NCI-H1436 (cell line): ENCODE measurements at regions not wholly inside any gene's neighbourhood (a gene's known extent, or its start where the extent isn't known, plus 50 kb on each side); places are given as distances from the start of the nearest gene placed in this dataset.

Experiments
- DNase-seq: peaks from one replicate; lab custom pipeline; 2025; lab: John Stamatoyannopoulos, UW

DNA sequence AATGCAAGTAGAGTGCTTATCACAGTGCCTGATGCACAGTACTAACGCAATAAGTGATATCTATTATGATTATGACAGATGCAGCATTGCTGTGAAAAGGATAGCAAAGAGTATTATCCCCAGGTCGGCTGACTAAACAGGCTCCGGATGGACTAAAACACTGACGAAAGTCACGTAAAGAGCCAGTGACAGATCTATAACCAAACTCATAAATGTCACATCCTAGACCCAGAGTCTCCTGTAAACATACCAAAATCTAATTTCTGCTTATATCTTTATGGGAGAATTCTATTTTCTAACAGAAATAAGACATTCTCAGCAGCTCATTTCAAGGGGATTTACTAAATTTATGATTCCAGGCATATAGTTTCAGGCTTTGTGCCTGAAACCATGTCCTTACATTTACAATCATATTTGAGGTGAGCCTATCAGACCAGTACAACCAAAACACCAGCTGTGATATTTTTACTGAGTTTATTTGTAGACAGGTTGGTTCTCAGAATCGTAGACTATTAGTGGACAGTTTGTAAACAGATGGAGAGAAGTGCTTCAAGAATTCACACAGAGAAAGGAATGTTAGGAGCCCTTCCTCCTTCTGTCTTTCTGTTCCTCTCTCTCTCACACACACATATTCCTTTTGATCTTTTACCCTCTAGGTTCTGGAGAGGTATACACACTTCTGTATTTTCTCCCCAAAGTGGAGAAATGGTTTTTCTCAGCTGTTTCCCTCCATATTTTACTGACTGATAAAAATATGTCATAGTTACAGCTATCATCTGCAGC, 52.4 kb upstream of the WDR26 start:
- DNase-seq, result no peak

DNA sequence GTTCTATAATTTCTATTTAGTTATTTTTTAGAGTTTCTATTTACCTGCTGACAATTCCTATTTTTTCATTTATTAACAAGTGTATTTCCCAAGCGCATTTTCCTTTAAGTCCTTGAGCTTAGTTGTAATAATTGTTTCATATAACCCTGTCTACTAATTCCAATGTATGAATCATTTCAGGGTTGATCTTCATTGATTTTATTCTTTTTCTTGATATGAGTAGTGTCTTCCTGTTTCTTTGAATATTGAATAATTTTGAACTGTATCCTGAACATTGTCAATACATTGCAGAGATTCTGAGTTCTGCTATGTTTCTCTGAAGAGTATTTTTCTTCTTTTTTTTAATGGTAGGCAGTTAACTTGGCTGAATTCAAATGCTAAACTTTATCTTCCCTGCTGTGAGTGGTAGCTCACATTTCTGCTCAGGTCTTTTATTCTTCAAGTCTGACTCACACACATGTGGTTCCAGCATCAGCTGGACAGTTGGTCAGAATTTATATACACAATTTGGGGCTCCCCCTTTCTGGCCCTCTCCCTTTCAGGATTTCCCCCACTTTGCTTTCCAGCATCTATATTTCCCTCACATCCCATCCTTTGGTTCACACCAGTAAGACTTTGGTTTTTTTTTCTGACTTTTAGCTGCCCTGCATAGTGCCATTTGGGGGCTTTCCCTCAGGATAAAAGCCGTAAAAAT, 54.4 kb upstream of the WDR26 start:
- DNase-seq, result no peak

DNA sequence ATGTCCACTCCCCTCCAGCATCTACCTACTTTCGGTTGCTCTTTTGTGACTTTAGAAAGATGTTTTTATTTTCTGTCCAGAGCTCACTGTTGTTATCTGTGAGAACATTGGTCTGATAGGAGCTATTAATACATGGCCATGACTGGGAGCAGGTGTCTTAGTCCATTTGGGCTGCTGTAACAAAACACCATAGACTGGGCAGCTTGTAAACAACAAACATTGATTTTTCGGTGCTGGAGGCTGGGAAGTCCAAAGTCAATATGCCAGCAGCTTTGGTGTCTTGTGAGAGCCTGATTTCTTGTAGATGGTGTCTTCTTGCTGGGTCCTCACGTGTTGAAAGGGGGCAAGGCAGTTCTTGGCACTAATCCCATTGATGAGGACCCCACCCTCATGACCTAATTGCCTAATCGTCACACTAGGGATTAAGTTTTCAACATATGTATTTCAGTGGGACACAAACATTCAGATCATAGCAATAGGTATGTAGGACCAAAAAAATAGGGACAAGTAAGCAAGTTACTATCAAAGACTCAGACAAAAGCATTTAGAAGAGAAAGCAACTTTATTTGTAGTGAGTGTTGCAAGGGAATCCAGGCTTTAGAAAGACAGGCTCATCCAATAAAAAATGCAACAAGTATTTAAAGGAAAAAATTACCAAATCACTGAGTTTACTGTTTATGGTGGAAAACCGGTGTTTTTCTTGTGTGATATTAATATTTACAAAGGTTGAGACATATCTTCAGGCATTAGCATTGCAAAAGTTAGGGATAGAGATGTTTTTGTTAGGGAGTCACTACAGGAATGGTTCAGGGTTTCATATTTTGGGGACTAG, 55.2 kb upstream of the WDR26 start:
- no peak for DNase-seq

DNA sequence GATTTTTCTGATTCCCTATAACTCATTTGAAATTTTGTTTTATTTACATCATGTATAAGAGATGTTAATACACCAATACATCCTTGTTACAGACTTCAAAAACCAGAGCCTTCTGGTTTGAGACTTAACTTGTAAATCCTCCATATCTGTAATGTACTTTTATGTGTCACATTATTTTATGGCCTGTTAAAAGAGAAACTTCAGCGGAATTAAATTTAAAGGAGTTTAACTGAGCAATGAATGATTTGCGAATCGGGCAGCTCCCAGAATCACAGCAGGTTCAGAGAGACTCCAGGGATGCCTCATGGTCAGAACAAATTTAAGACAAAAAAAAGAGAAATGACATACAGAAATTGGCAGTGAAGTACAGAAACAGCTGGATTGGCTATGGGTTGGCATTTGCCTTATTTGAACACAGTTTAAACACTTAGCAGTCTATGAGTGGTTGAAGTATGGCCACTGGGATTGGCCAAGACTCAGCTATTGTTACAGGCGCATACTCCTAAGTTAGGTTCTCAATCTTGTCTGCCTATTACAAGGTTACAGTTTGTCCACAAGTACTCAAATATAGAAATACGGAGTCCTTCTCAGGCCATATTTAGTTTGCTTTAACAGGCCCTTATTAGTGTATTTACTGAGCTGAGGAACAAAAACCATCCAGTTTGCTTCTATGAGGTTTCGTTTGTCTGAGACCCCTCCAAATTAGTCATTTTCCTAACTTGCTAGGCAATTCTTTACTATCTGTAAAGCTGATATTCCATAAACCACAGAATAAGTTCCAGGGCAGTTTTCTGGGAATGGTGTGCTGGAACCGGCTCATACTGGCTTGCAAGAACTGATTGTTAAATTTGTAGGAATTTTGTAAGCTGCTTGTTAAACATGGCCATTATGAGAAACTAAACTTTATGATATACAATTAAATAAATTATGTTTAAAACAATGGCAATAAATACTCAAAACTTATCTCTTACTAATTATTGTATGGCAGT, 56.2 kb upstream of the WDR26 start:
- no peak for DNase-seq

DNA sequence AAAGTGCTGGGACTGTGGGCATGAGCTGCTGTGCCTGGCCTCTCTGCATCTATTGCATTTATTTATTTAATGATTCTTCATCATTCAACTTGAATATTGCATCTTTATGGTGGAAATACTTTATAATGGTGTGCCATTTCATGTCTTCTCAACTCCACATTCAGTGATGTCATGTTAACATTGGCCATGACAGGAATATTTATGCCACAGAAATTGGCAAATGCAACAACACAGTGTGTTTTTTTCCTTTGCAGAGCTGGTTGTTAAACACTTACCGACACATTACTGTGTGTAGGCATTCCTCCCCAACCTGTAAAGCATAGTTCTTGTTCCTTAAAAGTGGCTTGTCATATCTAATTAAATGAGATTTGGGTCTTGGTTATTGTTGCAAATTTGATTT, 57.4 kb upstream of the WDR26 start:
- no peak for DNase-seq

DNA sequence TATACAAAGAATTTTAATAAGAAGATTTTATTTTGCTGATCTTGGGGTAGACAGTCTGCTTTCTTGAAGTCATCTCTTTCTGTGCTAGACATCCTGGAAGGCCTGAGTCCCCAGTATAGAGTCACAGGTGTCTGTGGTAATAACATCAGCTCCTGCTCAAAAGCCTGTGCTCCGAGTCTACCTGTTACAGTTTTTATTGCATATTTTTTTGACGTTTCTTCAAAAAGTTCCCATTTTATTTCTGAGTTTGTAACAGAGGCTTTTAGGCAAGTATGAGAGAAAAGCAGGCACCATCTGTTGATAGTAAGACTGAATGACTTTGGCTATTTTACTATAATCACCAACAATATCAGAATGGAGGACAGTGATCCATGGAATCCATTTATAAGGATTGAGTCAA, 58.0 kb upstream of the WDR26 start:
- no peak for DNase-seq

DNA sequence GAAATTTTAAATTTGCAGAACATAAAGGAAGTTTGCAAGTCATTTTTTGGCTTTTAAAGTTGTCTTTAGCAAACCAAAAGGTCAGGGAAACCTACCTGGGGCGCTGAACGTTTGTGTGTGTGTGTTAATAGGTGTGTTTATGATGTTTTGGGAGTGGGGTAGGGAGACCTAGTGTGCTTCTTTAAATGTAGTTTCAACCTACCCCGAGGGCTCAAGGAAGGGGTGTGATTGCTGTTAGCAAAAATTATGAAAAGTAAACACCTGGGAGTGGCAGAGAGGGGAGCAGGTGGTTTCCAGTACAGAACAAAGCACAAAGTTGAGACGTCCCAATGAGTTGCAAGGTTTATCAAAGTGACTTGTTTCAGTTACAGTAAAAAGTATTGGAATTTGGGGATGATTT, 58.7 kb upstream of the WDR26 start:
- no peak for DNase-seq

DNA sequence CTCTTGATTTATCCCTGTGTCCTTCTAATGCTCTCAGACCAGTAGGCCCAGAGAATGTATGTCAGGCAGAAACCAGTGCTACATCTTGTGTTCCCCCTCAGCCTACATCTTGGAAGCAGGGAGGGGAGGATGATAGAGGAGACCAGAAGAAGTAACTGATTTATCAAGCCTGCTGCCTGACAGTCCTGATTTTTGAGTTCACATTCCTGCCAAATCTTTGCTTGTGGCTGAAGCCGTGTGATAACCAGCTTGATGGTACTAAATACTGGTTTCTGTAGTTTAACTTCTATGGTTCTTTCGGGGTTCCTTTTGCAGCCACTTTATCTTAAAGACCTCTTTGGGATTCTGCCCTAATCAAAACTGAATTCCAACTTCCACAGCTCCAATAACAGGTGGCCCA, 59.7 kb upstream of the WDR26 start:
- no peak for DNase-seq

DNA sequence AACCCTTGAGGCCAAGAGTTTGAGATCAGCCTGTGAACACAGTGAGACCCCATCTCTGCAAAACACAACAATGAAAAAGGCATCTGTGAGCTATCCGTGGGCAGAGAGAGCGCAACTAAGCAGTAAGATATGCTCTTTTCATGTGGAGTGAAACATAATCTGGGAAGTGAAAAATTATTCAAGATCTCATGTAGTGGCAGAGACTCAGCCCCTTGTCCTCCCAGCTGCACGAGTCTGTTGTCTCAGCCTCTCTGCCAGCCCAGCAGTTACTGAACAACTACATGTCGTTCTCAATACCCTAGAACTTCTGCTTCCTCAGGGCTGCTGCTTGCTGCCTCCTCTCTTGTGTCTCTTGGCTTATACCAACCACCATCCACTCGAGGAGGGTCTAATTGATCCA, 61.3 kb upstream of the WDR26 start:
- no peak for DNase-seq

DNA sequence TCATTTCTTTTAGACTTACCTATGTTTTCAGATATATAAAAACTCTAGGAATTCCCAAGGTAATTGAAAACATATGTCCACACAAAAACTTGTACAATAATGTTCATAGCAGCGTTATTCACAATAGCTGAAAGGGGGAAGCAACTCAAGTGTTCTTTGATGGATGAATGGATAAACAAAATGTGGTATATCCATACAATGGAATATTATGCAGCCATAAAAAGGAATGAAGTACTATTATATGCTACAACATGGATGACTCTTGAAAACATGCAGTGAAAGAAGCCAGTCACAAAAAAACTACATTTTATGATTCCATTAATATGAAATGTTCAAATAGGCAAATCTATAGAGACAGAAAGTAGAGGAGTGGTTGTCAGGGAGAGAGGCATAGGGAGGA, 62.2 kb upstream of the WDR26 start:
- DNase-seq, result no peak

DNA sequence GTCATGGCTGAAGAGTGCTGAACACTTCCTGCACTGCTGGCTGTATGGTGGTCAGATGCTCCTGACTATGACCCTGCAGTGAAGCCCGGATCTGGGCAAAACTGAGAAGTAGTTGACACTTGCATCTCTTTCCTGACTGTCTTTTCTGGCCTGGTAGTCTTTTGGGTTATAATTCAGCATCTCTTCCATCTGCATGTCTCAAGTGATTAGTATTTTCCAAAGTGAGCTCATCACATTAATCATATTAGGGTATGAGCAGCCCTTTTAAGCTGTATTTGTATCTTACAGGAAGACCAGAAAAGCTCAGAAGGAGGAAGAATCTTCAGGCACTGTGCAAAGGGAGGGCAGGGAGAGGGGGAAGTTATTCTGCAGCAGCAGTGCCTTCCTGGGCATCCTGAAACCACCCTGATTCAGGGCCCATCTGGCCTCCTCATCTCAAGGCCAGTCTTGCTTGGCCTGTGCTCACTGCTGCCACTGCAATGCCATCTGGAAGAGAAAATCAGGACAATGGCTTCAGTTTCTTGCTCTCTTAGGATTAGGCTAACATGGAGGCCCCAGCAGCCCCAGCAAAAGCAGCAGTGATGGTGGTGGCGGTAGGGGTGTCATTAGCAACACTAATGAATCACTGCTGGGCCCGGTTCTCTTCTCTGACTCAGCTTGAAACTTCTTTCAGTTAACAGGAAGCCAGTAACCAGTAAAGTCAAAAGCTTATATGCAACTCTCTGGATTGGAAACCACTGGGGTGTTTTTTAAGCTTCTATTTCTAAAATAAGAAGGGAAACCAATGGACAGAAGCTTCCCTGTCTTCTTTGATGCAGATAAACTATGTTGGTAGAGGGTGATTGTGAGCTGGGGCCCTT, 63.3 kb upstream of the WDR26 start:
- no peak for DNase-seq

DNA sequence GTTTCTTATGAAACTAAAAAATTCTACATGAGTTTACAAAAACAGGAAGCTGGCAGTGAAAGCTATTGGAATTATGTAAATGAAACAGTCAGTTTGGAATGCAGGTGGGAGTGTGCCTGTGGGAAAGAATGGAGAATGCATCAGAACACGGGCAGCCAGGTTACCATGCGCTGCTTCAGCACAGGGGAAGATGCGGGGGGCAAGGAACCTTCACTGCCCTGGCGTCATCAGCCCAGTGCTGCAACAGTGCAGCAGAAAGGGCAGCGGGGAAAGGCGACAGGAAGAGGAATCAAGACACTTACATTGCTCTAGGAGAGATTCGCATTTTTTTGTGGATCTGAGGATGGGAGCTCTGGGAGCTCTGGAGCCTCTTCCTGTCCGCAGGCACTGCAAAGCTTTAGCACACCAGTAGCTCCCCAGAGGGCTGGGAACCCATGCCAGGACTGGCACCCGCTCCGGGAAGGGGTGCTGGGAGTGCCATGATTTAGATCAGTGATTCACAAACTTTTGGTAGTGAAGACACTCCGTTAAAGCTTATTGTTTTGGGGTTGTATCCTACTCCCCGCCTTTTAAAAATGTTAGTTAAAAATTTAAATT, 64.1 kb upstream of the WDR26 start:
- no peak for DNase-seq

DNA sequence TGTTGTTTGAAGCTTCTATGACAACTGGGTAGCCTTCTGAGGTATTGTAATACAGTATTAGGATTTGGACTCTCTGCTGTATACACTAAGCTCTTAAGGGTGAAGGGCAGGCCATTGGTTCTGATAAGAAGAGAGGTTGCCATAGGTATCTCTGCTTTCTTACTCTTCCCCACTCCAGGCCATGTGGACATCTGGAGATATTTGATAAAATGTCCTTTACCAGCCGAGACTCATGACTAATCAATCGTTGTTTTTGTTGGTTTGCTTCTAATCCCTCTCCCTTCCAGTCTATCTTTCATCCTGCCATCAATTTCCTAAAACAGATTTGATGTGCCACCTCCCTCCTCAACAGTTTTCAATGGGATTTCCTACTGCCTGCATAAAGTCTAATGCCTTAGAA, 64.6 kb upstream of the WDR26 start:
- no peak for DNase-seq

DNA sequence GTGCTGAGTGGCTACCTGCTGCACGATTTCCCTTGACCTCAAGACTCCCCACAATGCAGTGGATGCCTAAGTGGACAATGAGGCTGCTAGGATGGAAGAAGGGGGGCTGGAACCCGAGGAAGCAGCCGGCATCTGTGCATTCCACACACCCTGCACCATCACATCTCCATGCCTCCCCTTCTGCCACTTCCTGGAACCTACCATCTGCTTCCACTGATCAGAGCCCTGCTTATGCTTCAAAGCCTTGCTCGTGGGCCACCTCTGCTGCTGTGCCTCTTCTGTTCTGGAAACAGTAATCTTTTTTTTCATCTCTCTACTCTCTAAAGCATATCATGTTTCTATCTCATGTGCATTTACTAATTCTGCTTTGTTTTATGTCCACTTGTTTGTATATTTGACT, 66.2 kb upstream of the WDR26 start:
- DNase-seq, result no peak

DNA sequence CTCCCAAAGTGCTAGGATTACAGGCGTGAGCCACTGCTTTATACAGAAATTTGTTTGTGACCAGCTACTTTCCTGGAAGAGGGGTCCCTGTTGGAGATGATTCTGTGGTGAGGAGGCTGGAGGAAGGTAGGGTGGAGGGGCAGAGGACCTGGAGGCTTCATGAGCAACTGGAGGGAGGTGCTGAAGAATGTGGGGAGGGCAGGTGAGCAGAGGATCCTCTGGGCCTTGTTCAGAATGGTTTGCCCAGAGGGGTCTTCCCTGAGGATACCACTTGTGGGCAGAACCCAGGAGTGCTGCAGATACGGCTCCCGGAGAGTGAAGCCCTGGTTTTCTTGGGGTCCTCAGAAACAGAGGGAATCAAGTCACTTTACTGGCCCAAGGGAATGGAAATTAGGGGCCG, 67.2 kb upstream of the WDR26 start:
- no peak for DNase-seq

DNA sequence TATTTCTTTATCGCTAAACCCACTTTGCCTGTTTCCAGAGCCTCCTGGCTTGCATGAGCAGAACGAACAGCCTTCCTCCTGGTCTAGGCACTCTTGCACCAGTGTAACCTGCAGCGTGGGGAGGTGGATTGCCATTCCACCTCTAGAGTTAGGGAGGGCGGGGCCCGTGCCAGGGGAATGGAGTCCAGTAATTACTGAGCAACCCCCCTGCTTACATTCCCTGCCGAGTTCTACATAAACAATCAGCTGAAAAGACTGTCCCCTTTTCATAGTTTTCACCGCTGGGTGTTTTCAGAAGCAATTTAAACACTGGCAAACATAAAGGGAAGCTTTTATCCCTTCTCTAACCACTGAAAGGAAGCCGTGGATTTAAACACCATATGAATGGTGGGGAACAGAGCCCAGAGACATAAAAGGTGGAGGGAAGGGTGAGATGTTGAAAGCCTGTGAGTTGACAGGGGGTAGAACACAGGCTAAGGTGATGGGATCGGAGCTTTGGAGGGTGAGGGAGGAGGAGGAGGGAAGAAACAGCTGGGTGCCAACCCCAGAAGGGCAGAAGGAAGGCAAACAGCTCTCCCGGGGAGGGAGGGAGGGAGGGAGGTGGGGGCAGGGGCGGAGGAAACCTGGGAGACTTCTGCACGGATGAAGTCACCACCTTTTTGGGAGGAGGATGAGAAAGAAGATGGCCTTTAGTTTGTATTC, 68.0 kb upstream of the WDR26 start:
- no peak for DNase-seq

DNA sequence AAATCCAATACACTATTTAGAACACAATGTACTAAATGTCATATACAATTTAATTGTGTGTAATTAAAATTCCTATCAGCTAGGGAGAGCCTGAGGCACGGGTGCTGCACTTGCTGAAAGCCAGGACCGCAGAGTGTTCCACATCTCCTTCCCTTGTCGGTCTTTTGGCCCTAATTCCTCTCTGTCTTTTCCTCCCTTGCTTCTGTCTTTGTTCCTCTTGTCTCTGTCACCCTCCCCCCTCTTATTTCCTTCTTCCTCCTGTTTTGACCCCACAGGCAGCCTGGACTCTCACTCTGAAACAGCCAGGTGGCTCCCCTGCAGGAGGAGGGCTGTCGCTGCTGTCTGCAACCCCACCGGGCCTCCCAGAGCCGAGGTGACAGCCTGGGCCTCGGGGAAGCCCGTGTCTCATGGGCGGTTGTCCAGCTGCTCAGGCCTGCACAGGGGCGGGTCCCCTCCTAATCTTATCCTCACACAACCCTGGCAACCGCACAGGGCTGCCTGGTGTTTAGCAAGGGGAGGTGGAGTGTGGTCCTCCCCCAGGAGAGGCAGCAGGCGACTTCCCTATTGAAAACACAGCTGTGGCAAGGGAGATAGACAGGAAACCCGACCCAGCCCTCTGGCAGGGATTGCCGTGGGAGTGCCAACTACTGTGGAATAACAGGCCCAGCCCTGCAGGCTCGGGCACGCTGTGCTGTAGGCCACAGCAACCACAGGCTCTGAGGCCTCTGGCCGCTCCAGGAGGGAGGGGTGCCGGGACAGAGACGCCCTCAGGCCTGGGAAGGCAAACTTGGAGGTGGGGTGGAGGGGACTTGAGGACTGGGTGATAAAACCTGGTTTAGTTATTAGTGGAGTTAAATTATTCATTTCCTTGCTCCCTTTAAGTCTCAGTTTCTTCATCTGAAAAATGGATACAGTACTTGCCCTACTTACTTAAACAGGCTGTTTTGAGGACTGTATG, 68.8 kb upstream of the WDR26 start:
- DNase-seq, result peak; percentile 49

DNA sequence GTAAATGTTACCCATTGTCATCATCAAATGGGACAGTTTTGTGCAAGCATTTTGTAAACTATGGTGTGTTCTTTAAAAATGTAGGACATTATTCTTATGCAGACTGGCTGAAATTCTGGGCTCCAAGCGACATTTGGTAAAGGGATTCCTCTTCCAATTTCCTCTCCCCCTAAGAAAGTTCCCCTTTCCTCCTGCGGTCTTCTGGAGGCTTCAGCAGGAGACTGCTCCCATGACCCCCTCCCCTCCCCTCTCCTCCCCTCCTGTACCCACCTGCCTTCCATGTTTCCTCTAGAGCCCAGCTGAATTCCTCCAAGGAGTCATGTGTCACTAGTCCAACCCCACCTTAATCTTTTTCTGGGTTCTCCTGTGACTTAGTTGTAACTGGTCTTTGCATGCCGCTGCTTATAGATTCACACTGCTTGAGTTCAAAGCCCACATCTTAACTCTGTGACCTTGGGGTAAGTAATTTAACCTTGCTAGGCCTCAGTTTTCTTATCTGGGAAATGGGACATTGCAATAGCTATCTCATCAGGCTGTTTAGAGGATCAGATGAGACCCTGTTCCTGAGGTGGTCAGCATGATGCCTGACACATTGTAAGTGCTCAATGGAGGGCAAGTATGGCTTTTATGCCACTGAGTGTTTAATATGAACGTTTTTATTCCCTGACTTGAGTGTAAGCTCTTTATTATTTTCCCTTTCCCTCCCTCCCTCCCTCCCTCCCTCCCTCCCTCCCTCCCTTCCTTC, 69.9 kb upstream of the WDR26 start:
- no peak for DNase-seq
